ENCODE measurements at regions not wholly inside any gene's neighbourhood (a gene's known extent, or its start where the extent isn't known, plus 50 kb on each side); places are given as distances from the start of the nearest gene placed in this dataset.

GRCh38 chr9:90441814-90442213, 200.8 kb downstream of the DIRAS2 start (continued):
- TF ChIP-seq, protein P1, sequence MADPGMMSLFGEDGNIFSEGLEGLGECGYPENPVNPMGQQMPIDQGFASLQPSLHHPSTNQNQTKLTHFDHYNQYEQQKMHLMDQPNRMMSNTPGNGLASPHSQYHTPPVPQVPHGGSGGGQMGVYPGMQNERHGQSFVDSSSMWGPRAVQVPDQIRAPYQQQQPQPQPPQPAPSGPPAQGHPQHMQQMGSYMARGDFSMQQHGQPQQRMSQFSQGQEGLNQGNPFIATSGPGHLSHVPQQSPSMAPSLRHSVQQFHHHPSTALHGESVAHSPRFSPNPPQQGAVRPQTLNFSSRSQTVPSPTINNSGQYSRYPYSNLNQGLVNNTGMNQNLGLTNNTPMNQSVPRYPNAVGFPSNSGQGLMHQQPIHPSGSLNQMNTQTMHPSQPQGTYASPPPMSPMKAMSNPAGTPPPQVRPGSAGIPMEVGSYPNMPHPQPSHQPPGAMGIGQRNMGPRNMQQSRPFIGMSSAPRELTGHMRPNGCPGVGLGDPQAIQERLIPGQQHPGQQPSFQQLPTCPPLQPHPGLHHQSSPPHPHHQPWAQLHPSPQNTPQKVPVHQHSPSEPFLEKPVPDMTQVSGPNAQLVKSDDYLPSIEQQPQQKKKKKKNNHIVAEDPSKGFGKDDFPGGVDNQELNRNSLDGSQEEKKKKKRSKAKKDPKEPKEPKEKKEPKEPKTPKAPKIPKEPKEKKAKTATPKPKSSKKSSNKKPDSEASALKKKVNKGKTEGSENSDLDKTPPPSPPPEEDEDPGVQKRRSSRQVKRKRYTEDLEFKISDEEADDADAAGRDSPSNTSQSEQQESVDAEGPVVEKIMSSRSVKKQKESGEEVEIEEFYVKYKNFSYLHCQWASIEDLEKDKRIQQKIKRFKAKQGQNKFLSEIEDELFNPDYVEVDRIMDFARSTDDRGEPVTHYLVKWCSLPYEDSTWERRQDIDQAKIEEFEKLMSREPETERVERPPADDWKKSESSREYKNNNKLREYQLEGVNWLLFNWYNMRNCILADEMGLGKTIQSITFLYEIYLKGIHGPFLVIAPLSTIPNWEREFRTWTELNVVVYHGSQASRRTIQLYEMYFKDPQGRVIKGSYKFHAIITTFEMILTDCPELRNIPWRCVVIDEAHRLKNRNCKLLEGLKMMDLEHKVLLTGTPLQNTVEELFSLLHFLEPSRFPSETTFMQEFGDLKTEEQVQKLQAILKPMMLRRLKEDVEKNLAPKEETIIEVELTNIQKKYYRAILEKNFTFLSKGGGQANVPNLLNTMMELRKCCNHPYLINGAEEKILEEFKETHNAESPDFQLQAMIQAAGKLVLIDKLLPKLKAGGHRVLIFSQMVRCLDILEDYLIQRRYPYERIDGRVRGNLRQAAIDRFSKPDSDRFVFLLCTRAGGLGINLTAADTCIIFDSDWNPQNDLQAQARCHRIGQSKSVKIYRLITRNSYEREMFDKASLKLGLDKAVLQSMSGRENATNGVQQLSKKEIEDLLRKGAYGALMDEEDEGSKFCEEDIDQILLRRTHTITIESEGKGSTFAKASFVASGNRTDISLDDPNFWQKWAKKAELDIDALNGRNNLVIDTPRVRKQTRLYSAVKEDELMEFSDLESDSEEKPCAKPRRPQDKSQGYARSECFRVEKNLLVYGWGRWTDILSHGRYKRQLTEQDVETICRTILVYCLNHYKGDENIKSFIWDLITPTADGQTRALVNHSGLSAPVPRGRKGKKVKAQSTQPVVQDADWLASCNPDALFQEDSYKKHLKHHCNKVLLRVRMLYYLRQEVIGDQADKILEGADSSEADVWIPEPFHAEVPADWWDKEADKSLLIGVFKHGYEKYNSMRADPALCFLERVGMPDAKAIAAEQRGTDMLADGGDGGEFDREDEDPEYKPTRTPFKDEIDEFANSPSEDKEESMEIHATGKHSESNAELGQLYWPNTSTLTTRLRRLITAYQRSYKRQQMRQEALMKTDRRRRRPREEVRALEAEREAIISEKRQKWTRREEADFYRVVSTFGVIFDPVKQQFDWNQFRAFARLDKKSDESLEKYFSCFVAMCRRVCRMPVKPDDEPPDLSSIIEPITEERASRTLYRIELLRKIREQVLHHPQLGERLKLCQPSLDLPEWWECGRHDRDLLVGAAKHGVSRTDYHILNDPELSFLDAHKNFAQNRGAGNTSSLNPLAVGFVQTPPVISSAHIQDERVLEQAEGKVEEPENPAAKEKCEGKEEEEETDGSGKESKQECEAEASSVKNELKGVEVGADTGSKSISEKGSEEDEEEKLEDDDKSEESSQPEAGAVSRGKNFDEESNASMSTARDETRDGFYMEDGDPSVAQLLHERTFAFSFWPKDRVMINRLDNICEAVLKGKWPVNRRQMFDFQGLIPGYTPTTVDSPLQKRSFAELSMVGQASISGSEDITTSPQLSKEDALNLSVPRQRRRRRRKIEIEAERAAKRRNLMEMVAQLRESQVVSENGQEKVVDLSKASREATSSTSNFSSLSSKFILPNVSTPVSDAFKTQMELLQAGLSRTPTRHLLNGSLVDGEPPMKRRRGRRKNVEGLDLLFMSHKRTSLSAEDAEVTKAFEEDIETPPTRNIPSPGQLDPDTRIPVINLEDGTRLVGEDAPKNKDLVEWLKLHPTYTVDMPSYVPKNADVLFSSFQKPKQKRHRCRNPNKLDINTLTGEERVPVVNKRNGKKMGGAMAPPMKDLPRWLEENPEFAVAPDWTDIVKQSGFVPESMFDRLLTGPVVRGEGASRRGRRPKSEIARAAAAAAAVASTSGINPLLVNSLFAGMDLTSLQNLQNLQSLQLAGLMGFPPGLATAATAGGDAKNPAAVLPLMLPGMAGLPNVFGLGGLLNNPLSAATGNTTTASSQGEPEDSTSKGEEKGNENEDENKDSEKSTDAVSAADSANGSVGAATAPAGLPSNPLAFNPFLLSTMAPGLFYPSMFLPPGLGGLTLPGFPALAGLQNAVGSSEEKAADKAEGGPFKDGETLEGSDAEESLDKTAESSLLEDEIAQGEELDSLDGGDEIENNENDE (IDR thresholded peaks at IDR 0.05; ENCODE audit: insufficient replicate concordance, low read length), result no peak
- no peak for TF ChIP-seq GABPA (IDR thresholded peaks at IDR 0.05; ENCODE audit: borderline replicate concordance, insufficient read depth, low read length)
- TF ChIP-seq ZNF274 (IDR thresholded peaks at IDR 0.05; ENCODE audit: borderline replicate concordance, extremely low read depth, low read length), result no peak
- no peak for TF ChIP-seq MAFK (IDR thresholded peaks at IDR 0.05; ENCODE audit: low read depth, low read length)
- no peak for TF ChIP-seq TAF7 (optimal IDR thresholded peaks at IDR 0.05; ENCODE audit: borderline replicate concordance, low read depth, low read length)
- no peak for TF ChIP-seq EP300 (IDR thresholded peaks at IDR 0.05; ENCODE audit: borderline replicate concordance in 1 of 2, low read depth in 2 of 2, low read length in 2 of 2)
- TF ChIP-seq USF2 (IDR thresholded peaks at IDR 0.05; ENCODE audit: low read length), result no peak
- no peak for TF ChIP-seq HDAC6 (IDR thresholded peaks at IDR 0.05; ENCODE audit: low read depth, low read length)

Measured in H1 (cell line).